ENCODE measurements at regions not wholly inside any gene's neighbourhood (a gene's known extent, or its start where the extent isn't known, plus 50 kb on each side); places are given as distances from the start of the nearest gene placed in this dataset.

DNA sequence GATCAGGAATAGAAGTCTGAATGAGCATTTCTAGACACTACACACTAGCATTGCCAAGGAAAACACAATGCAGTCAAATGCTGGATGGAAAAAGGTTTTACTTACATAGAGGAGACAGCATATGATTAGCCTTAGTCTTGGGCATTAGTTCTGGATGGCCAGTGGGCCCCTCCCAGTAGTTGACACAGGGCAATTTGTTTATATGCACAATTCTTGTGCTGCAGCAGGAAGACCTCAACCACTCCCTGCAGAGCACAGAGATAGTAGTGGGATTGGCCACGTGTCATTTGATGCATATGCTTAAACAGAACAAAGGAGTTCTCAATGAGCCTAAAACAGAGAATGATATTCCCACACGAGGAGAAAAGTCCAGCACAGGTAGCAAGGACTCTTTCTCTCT, 1496.2 kb upstream of the CDH6 start:
- no peak for DNase-seq (ENCODE audit: low read depth)

DNA sequence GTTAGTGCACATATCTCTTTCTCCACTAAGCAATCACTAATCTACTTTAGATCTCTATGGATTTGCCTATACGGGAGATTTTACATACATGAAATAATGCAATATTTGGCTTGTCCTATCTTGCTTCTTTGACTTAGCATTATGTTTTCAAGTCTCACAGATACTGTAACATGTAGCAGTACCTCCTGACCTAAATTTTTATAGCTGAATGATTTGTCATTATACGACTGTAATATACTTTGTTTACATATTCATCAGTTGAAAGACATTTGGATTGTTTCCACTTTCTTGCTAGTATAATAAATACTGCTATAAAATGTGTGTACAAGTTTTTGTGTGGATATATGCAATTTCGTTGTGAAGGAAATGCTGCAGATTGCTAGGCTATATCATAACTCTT, 1520.8 kb upstream of the CDH6 start:
- no peak for DNase-seq (ENCODE audit: low read depth)

DNA sequence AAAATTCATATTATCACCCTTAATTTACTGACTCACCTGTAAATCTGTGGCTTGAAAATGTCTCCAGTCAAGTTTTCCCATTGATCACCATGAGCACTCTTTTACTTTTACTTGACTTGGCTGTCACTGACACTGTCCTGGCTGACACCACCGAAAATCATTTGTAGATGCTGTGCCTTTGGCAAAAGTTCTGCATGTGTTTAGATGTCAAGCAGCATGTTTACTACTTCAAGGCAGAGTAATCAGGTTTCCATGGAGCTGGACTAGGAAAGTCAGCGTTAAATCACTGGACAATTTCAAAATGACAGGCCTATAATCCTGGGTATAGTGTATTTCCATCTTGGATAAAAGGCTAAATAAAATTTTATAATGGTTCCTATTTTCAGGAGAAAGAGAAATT, 1530.6 kb upstream of the CDH6 start:
- DNase-seq (ENCODE audit: low read depth) = no peak

DNA sequence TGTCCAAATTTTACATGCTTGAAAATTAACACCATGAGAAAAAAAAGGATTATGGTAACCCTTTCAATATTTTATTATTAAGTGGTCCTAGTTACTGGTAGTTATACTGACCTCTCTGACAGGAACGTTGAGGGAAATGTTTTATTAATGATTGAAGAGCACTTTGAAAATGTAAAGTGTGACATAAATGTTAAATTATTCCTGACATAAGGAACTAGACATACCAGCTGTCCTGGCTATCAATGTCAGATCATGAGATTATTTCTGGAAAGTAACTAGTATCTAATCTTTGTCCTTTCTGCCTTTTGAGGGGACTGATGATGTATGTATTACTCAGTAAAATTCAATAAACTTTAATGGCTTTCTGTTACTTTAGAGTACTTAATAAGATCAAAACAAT, 1538.5 kb upstream of the CDH6 start:
- no peak for DNase-seq (ENCODE audit: low read depth)

DNA sequence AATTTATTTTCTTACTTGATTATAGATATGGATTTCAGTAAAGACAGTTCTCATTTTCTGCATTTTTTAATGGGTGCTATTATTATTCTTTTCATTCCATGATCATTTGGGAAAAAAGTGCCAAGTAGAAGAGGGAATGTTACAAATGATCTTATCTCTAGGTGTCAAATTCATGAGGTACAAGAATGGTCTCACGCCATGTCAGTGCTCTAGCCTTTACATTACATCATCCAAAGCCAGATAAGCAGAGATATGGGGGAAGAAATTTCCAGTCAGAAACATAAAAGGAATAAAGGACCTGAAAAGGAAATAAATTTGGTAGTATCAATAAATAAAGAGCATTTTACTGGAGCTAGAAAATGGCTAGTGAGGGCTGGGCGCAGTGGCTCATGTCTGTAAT, 1544.2 kb upstream of the CDH6 start:
- DNase-seq (ENCODE audit: low read depth) = no peak

DNA sequence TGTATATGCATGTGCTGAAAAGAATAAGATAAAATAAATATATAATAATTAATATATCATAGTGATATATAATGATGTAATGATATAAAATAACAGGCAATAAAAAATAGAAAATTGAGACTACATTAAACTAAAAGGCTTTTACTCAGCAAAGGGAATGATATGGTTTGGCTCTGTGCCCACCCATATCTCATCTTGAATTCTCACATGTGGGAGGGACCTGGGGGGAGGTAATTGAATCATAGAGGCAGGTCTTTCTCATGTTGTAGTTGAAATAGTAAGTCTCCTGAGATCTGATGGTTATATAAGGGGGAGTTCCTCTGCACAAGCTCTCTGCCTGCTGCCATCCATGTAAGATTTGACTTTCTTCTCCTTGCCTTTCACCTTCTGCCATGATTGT, 1550.9 kb upstream of the CDH6 start:
- DNase-seq (ENCODE audit: low read depth) = no peak

DNA sequence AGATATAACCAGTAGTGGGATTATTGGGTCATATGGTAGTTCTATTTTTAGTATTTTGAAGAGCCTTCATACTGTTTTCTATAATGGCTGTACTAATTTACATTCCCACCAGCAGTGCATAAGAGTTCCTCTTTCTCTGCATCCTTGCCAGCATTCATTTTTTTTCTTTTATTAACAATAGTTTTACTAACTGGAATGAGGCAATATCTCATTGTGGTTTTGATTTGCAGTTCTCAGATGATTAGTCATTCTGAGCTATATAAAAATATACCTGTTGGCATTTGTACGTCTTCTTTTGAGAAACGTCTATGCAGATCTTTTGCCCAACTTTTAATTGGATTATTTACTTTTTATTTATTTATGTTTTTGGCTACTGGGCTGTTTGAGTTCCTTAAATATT, 1579.3 kb upstream of the CDH6 start:
- DNase-seq (ENCODE audit: low read depth) = no peak

DNA sequence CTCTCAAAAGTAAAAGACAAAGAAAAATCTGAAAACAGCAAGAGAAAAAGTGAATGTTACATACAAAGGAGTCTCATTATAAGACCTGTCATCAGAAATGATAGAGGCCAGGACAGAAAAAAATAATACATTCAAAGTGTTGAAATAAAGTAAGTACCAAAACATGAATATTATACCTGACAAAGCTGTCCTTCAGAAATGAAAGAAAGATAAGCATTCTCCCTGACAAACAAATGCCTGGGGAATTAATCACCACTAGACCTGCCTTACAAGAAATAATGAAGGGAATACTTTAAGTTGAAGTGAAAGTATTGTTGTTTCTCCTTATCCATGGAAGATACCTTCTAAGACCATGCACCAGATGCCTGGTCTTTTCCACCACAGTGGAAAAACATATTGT, 1605.2 kb upstream of the CDH6 start:
- DNase-seq (ENCODE audit: low read depth) = no peak

DNA sequence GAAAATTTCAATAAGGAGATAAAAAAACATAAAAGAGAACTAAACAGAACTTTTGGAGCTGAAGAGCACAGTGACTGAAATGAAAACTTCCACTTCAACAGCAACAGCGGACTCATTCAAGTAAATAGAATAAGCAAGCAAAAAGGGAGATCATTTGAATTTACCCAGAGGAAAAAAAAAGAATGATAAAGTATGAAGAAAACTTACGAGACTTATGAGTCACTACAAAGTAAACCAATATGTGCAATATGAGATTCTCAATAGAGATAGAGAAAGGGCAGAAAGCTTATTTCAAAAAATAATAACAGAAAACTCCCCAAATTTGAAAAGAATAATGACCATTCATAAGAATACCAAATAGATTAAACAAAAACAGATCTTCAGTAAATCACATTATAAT, 1605.7 kb upstream of the CDH6 start:
- no peak for DNase-seq (ENCODE audit: low read depth)

DNA sequence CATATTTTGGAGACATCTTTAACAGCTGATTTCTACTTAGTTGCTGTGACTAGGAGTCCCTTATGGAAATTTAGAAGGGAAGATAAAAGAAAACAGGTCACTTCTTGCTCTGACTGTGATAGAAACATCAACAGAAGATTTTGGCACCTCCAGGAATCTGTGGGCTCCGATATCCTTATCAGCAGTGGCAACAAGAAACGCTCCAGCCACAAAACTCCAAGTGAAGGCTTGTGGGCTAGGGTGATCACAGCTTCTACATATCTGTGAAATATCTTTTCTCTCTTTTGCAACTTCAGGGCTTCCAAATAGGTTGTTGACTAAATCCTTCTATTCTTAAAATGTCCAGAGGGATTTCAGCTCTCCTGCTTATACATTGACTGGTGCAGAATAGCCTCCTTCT, 1625.5 kb upstream of the CDH6 start:
- peak; percentile 81 for DNase-seq (ENCODE audit: low read depth)

DNA sequence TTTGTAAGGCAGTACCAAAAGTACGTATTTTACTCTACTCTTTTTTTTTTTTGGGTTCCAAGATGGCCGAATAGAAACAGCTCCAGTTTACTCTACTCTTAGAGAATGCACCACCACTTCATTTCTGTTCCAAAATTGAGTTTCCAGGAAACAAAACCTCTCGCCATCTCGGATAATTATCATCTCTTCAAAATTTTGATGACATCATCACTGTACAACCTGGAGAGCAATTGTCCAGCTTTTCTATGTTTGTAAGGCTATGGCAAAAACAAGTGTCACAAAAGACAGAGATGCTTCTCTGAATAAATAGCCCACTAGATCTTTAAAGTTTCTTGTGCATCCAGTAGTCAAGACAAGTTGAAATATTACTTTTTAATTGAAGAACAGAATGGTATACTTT, 1631.9 kb upstream of the CDH6 start:
- no peak for DNase-seq (ENCODE audit: low read depth)

DNA sequence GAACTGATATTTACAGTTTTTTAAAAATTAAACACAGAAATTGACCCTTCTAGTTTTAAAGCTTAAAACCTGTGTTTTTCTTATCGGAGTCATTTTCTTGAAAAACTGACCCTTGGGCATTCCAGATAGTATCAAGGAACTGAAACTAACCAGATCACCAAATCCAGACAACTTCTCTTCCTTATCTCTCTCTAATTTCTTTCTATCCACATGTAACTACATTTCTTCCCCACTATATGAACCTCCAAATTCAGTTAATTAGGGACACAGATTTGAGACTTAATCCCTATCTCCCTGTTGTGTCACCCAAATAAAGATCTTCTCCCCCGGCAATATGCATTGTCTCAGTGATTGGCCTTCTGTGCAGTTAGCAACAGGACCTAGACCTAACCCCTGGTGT, 1643.0 kb upstream of the CDH6 start:
- peak; percentile 60 for DNase-seq (ENCODE audit: low read depth)

DNA sequence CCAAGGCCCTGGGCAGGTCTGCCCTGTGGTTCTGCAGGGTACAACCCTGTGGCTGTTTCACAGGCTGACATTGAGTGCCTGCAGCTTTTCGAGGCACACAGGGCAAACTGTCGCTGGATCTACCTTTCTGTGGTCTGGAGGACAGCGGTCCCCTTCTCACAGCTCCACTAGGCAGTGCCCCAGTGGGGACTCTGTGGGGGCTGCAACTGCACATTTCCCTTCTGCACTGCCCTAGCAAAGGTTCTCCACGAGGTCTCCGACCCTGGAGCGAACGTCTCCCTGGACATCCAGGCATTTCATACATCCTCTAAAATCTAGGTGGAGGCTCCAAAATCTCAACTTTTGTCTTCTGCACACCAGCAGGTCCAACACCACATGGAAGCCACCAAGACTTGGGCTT, 1645.2 kb upstream of the CDH6 start:
- no peak for DNase-seq (ENCODE audit: low read depth)

DNA sequence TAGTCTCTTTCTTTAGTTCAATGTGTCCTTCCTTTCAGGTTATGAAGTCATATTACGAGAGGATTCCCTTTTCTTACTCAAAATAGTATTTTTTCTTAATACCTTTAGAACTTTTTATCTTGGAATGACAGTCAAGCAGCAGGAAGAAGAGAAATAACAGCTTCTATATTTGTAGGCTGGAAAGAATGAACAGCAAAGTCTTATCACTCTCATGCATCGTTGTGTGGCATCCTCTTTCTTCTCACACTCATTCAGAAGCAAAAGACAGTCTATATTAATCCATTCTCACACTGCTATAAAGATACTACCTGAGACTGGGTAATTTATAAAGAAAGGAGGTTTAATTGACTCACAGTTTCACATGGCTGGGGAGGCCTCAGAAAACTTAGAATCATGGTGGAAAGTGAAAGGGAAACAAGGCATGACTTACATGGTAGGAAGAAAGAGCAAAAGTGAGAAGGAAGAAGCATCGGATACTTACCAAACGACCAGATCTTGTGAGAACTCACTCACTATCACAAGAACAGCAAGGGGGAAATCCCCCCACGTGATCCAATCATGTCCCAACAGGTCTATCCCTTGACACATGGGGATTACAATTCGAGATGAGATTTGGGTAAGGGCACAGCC, 1646.1 kb upstream of the CDH6 start:
- DNase-seq (ENCODE audit: low read depth) = peak; percentile 65

DNA sequence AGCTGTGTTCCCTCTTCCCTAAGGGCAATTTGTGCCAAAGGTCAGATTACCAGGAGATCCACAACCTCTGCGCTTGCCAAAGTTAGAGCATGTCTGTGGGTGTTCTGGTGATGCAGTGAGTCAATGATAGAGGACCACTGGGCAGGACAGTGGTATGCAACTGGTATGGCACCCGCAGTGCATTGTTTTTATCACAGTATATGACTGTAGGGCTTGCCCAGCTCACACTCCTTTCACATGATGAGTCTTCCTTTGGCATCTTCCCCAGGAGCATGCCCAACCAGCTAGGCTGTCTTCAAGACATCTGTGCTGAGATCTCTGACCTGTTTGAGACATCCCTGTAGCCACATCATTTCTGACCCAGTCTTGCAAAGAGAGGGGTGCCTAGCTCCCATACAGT, 1650.0 kb upstream of the CDH6 start:
- DNase-seq (ENCODE audit: low read depth) = no peak

DNA sequence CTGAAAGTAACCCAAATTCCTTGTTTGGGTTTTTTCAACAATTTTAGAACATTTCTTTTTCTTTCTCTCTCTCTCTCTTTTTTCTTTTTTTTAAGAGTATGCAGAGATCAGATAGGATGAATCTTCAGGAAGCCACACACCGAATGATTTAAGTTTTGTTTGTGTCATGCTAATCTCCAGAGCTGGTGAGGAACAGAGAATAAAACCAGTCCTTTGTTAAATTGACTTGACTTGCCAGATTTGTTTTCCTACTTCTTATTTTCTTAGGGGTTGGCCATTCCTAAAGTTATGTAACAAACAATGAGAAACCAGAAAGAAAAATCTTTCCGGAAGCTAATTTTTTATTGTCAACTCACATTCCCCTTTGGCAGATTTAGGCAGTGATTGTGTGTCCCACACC, 1669.3 kb upstream of the CDH6 start:
- DNase-seq (ENCODE audit: low read depth) = no peak

DNA sequence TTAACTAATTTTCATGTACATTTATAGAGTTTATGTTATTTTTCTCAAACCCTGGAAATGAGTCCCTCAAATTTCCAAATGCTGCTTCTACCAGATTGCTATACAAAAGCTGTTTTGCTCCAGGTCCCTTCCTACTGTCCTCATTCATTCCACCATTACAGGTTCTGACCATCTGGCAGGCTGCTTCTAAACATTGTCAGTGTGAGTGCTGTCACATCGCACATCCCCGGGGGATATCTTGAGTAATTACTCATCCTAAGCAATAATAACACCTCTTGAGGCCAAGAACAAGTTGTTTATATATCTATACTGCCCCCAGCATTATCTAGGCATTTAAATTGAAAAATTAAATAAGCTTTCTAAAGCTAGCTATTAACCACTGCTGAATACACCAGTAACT, 1675.3 kb upstream of the CDH6 start:
- no peak for DNase-seq (ENCODE audit: low read depth)

DNA sequence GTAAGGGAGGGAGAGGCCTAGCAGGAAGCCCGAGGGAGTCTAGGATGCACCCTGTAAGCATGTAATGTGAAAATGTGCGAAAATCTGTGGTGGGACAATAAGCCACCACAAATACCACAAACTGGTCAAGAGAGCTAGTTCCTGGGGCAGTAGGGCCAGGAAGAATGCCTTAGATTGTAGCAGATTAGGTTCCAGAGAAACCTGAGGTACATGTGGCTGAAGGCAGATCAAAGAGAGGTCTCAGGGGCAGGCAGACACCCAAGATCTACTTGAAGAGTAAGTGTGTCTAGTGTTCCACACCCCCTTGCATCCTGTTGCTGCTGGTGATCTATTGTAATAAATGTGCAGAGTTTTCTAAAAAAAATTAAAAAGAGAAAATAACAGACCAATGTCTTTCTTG, 1677.3 kb upstream of the CDH6 start:
- peak; percentile 36 for DNase-seq (ENCODE audit: low read depth)

DNA sequence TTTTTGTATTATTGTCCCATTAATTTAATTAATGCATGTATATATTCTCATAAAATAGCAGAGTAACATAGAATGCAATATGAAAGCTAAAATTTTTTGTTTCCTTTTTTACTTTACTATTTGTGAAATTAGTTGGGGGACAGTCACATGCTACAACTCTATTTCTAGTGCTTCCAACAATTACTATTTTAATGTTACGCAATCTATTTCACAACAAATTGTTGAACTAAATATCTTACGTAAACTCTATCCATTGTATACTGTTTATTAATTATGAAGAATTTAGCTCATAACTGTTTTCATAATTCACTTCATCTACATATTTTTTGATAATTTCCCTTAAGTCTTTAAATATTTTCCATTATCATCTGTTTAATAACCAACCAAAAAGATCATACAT, 1685.4 kb upstream of the CDH6 start:
- no peak for DNase-seq (ENCODE audit: low read depth)

DNA sequence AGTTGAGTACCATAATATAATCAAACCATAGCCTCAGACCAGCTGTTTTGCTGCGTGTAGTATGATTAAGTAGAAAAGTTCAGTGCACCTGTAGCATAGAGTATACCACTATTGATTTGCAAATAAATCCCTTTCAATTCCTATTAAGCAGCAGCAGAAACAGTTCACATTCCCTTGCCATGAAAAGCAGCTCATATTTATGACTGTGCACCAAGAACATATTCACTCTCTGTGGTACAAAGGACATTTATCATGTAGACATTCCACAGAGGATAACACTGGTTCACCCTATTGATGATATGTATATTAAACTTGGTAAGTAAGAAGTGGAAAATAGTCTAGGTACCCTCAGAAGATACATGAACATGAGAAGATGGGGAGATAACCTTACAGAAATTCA, 1689.1 kb upstream of the CDH6 start:
- DNase-seq (ENCODE audit: low read depth) = no peak

DNA sequence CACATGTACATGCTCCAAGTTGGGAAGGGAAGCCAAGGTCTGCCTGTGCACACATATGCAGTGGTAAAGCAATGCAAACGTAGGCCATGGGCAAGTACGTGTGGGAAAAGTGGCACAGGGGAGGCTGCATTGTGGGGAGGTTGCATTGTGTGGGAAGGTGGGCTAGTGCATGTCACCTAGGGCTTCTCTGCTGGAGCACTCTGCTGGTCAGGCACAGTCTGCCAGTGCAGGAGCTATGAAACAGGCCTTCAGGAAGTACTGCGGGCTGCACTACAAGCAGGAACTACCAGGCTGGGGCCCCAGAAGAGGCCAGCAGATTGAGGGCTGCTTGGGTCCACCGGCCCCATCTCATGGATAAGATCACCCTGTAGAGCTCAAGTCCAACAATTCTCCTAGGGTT, 1694.6 kb upstream of the CDH6 start:
- DNase-seq (ENCODE audit: low read depth) = no peak

DNA sequence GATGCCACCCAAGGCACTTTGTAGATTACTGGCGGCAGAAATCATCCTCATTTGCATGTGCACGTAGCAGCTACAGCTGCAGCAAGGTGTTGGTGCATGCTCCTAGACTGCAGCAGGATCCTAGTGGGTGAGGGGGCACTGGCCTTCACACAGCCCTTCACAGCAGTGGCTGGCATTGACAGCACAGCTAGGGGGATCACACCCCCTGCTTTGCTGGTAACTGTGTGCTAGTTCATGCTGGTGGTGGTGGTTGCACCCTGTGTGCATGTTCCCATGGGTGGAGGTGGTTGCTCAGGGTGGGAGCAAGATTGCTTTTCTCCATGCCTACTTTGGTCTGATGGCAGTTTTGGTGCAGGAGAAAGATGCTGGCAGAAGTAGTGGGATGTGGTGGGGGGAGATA, 1695.1 kb upstream of the CDH6 start:
- no peak for DNase-seq (ENCODE audit: low read depth)

DNA sequence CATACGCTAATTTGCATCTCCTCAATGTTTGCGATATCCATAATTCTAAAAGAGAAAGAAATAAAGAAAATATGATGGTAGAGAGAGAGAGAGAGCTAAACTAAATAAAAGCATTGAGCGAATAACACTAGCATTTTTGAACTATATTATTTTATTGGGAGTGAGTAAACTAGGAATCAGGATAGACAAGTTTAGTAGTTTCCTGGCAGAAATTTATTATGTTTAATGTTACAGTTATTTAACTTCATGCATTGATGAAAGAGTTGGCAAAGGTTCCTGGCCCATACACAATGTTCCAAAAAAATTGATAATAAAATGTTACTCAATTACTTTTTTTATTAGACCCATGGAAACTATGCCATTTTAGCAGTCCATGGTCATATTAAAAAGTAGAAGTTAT, 1708.2 kb upstream of the CDH6 start:
- no peak for DNase-seq (ENCODE audit: low read depth)

DNA sequence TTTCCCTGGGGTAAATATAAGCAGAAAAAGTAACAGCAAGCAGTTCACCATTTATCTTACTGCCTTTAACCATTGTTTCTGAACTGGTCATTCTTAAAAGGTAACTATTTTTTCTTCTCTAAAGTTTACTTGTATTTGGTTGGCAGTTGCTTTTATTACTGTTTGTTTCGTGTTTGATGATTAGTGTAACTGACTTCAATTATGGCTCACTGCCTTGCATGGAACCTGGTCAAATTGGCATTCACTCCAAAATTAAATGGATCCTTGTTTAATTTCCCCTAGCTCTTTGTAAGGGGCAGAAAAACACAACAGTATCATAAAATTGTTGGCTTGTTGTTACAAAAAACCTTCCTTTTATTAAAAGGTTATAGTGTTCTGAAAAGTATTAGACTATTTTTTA, 1723.9 kb upstream of the CDH6 start:
- no peak for DNase-seq (ENCODE audit: low read depth)

DNA sequence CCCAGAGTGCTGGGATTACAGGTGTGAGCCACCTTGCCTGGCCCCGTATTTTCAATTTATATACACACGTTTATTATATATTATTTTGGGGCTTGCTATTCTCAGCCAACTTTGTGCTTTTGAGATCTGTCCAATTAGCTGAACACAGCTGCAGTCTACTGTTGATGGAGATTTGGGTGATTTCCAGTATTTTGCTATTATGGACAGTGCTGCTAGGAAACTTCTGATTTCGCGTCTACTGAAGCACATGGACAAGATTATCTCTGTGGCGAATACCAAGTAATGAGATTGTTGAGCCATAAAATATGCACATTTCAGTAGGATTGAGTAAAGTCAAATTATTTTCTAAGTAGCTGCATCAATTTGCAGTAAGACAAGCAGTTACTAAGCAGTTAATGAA, 1731.2 kb upstream of the CDH6 start:
- no peak for DNase-seq (ENCODE audit: low read depth)
